A549 (cell line): ENCODE measurements at regions not wholly inside any gene's neighbourhood (a gene's known extent, or its start where the extent isn't known, plus 50 kb on each side); places are given as distances from the start of the nearest gene placed in this dataset.

Experiments used
- CTCF ChIP-seq: fragments of >200 bp; sonication (Bioruptor Twin); formaldehyde crosslinking; IDR thresholded peaks from 3 replicates; pipeline ENCODE4 v1.5.1; 2016
- ELK1 ChIP-seq: fragments of 150-350 bp; IDR thresholded peaks from 2 replicates; pipeline ENCODE4 v1.6.1; 2014; ENCODE audit warnings: low read depth, mild to moderate bottlenecking, low read length
- USF2 ChIP-seq: fragments of 450-650 bp; IDR thresholded peaks from 2 replicates; pipeline ENCODE4 v1.6.1; 2014; ENCODE audit warnings: antibody characterized with exemption

GRCh38 chr12:127941332-127941731, 325.6 kb upstream of the TMEM132C start:
- TF ChIP-seq CTCF (no peak), USF2 (no peak), ELK1 (no peak)
